ENCODE measurements at regions not wholly inside any gene's neighbourhood (a gene's known extent, or its start where the extent isn't known, plus 50 kb on each side); places are given as distances from the start of the nearest gene placed in this dataset.

GRCh38 chr5:3780278-3780677 lies 184.6 kb downstream of the IRX1 start:
- TF ChIP-seq CTCF (IDR thresholded peaks at IDR 0.05) (no peak), POLR2AphosphoS5 (IDR thresholded peaks at IDR 0.05) (no peak), EP300 (IDR thresholded peaks at IDR 0.05) (no peak)
